ENCODE measurements at regions not wholly inside any gene's neighbourhood (a gene's known extent, or its start where the extent isn't known, plus 50 kb on each side); places are given as distances from the start of the nearest gene placed in this dataset.

- no peaks in the 10 kb centered on the region for H3K27me3 ChIP-seq (ENCODE audit: low read depth, low read length)
- no peak overlapping the region for H3K9ac ChIP-seq (ENCODE audit: low read length)
- no peaks in the 10 kb centered on the region for H3K36me3 ChIP-seq (replicated peaks; ENCODE audit: low read depth, low read length)
- H3K79me2 ChIP-seq (ENCODE audit: low read length) = no peaks in the 10 kb centered on the region
- H4K20me1 ChIP-seq (ENCODE audit: insufficient read depth, low read length) = no peaks in the 10 kb centered on the region
- H2AFZ ChIP-seq (ENCODE audit: low read depth, low read length) = no peak overlapping the region
- TF ChIP-seq EZH2phosphoT487 (IDR thresholded peaks at IDR 0.05; ENCODE audit: low read depth) = no peak
- TF ChIP-seq CTCF (IDR thresholded peaks at IDR 0.05; ENCODE audit: low read depth, low read length) = no peak
- H3K4me2 ChIP-seq (ENCODE audit: low read length) = no peak overlapping the region
- no peak overlapping the region for H3K4me3 ChIP-seq (ENCODE audit: low read length)
- no peaks in the 10 kb centered on the region for H3K4me1 ChIP-seq (ENCODE audit: low read length)
- no peak overlapping the region for H3K27ac ChIP-seq (ENCODE audit: low read length)
- no peaks in the 10 kb centered on the region for H3K9me3 ChIP-seq (ENCODE audit: insufficient read depth, low read length)
Observed at GRCh38 chr4:129410115-129410514, 314.2 kb downstream of the C4orf33 start.

- Histone ChIP-seq H3K9me3 (ENCODE audit: insufficient read depth, low read length) (no peaks in the 10 kb centered on the region), H3K36me3 (replicated peaks; ENCODE audit: low read depth, low read length) (no peaks in the 10 kb centered on the region), H3K4me1 (ENCODE audit: low read length) (no peaks in the 10 kb centered on the region), H3K4me2 (ENCODE audit: low read length) (no peak overlapping the region), H3K27me3 (ENCODE audit: low read depth, low read length) (no peaks in the 10 kb centered on the region), H2AFZ (ENCODE audit: low read depth, low read length) (no peak overlapping the region), H3K27ac (ENCODE audit: low read length) (no peak overlapping the region), H3K9ac (ENCODE audit: low read length) (no peak overlapping the region), H4K20me1 (ENCODE audit: insufficient read depth, low read length) (no peaks in the 10 kb centered on the region), H3K4me3 (ENCODE audit: low read length) (no peak overlapping the region), H3K79me2 (ENCODE audit: low read length) (no peaks in the 10 kb centered on the region)
- no peak for TF ChIP-seq EZH2phosphoT487 (IDR thresholded peaks at IDR 0.05; ENCODE audit: low read depth)
- no peak for TF ChIP-seq CTCF (IDR thresholded peaks at IDR 0.05; ENCODE audit: low read depth, low read length)
Observed at GRCh38 chr4:129415004-129415403, 319.1 kb downstream of the C4orf33 start.

GRCh38 chr4:129420637-129421036 is 324.7 kb downstream of the C4orf33 start:
- H4K20me1 ChIP-seq (ENCODE audit: insufficient read depth, low read length) = no peaks in the 10 kb centered on the region
- H3K27ac ChIP-seq (ENCODE audit: low read length) = no peak overlapping the region
- H3K9ac ChIP-seq (ENCODE audit: low read length) = no peak overlapping the region
- TF ChIP-seq EZH2phosphoT487 (IDR thresholded peaks at IDR 0.05; ENCODE audit: low read depth) = no peak
- no peak for TF ChIP-seq CTCF (IDR thresholded peaks at IDR 0.05; ENCODE audit: low read depth, low read length)
- H3K4me3 ChIP-seq (ENCODE audit: low read length) = no peak overlapping the region
- no peak overlapping the region for H2AFZ ChIP-seq (ENCODE audit: low read depth, low read length)
- H3K36me3 ChIP-seq (replicated peaks; ENCODE audit: low read depth, low read length) = no peaks in the 10 kb centered on the region
- H3K4me2 ChIP-seq (ENCODE audit: low read length) = no peak overlapping the region
- H3K79me2 ChIP-seq (ENCODE audit: low read length) = no peaks in the 10 kb centered on the region
- H3K9me3 ChIP-seq (ENCODE audit: insufficient read depth, low read length) = no peaks in the 10 kb centered on the region
- no peaks in the 10 kb centered on the region for H3K4me1 ChIP-seq (ENCODE audit: low read length)
- H3K27me3 ChIP-seq (ENCODE audit: low read depth, low read length) = no peaks in the 10 kb centered on the region

- H3K4me1 ChIP-seq (ENCODE audit: low read length) = no peaks in the 10 kb centered on the region
- no peak overlapping the region for H2AFZ ChIP-seq (ENCODE audit: low read depth, low read length)
- TF ChIP-seq CTCF (IDR thresholded peaks at IDR 0.05; ENCODE audit: low read depth, low read length) = no peak
- no peak for TF ChIP-seq EZH2phosphoT487 (IDR thresholded peaks at IDR 0.05; ENCODE audit: low read depth)
- H3K36me3 ChIP-seq (replicated peaks; ENCODE audit: low read depth, low read length) = no peaks in the 10 kb centered on the region
- H3K4me3 ChIP-seq (ENCODE audit: low read length) = no peak overlapping the region
- no peak overlapping the region for H3K27ac ChIP-seq (ENCODE audit: low read length)
- no peak overlapping the region for H3K9ac ChIP-seq (ENCODE audit: low read length)
- no peaks in the 10 kb centered on the region for H3K27me3 ChIP-seq (ENCODE audit: low read depth, low read length)
- H4K20me1 ChIP-seq (ENCODE audit: insufficient read depth, low read length) = no peaks in the 10 kb centered on the region
- no peak overlapping the region for H3K4me2 ChIP-seq (ENCODE audit: low read length)
- no peaks in the 10 kb centered on the region for H3K79me2 ChIP-seq (ENCODE audit: low read length)
- no peaks in the 10 kb centered on the region for H3K9me3 ChIP-seq (ENCODE audit: insufficient read depth, low read length)
Observed at GRCh38 chr4:129422277-129422676, 326.3 kb downstream of the C4orf33 start.

All from OCI-LY3 (cell line).